Stimulated activated CD8-positive, alpha-beta memory T cell treated with anti-CD3 and anti-CD28 coated beads, Interleukin-7, amount 100 ng/mL, for 1 hour (primary cell): ENCODE measurements at regions not wholly inside any gene's neighbourhood (a gene's known extent, or its start where the extent isn't known, plus 50 kb on each side); places are given as distances from the start of the nearest gene placed in this dataset.
A peak's percentile ranks its signal among the peaks of the same experiment; 100 is the strongest.

ENCODE experiments used
- DNase-seq, 2 donors: peaks; one replicate each; pipeline ENCODE4 v3.0.0-alpha.2; 2020; ENCODE audit warnings: low read depth in 2 of 2

DNA sequence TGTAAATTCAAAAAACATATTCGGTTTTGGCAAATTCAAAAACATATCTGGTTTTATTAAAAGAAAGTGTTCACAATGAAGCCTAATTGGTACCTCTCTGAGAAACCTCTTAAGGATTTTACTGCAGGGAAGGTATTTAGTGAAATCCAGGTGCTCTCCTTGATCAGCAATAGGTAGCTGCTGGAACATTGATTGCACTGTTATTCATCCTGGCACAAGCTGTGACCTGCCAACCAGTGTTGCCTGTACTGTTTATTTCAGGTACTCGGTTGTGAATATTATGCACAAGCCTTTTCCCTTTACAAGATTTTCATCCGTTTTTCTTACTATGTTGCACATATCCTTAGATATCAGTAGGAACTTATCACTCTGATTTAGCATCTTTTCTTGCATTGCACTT, 155.8 kb upstream of the ZEB2 start:
- no peak for DNase-seq

DNA sequence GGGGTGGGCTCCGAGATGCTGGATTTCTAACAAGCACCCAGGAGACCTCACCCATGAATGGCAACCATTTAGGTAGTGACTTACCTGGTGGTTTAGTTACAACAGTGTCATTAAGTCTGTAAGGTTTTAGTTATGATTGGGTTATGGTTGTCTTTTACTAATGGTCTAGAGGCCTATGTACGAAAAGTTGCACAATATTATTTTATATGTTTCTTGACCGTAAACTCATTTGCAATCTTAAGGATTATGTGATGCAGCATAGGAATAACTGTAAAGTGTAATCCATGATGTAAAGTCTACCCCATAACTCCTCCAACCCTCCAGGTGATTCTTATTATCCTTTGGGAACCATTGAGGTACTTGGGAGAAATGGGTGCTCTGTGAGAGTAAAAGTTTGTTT, 155.4 kb upstream of the ZEB2 start:
- DNase-seq, result no peak

DNA sequence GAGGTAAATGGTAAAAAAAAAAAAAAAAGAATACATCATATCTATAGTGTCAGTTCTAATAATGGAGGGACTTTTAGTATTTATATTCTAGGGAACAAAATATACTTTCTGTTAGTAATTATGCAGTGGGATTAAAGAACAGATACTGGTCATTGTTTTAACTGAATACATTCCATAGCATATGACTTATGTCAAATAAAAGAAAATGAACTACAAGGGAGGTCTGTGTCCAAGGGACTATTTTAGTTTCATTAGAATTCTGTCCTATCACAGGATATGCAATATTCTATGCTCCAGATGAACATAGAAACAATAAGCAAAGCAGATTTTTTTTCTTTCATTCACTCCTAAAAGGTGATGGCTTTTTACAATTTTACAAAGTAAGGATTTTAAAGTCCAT, 154.2 kb upstream of the ZEB2 start:
- DNase-seq, result no peak

DNA sequence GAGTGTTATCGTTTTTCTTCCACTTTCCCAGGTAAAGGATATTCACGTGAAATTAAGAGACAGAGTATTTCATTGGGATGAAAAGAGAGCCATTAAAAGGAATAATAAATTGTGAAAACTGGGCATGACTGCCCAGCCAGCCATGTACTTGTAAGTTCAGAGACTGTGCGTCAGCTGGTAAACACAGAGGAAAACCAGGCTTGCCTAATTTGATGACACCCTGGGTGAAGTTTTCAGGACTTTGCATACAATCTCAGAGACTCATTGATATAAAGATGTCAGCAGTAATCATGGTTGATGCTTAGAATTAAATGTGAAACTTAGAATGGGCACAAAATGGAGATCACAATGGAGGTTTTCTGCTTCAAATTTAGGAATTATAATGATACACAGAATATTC, 153.5 kb upstream of the ZEB2 start:
- DNase-seq, result no peak

DNA sequence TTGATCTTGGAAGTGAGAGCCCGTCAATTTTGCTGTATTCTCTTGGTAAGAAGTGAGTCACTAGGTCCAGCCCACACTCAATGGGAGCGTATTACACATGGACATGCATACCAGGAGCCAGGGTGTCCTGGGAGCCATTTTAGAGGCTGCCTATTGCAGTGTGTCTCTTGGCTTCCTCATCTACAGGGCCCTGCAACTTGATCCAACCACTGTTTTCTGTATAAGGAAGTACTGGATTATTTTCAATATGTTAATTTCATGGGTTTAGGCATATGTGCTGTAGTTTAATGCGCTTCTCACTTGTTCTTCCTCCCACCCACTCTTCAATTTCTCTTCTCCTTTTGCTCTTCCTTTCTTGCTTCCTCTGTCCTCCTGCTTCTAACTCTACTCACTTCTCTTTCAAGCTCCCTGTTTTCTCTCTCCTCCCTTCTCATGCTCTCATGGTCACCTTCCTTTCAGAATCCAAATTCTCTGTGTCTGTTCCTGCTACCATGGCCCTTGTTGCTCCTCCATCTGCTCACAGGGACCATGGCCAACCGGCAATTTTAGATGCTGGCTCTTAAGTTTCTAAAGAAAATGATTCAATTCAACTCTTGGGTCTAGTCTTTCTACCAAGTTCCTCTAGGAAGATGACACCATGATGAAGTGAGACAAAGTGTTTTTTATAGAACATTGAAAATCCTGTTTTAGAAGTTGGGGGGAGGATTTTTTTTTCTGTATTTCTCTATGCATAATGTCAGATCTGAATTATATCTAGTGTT, 152.0 kb upstream of the ZEB2 start:
- DNase-seq, result no peak

DNA sequence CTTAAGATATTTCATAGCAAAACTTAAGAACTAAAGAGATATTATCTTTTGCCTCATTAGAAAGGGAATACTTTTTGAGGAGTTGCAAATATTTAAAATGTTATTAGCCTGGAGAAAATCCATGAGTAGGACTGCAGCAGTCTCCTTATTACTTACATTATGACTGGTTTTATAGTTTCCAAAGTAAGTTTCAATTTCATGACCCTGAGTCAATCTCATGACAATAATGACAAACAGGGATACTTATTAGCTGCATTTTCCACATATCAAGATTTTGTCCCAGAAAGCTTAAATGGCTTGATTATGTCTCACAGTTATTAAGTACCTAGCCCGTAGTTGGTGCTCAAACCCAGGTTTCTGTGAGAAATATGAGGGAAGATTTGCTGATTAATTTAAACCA, 150.8 kb upstream of the ZEB2 start:
- no peak for DNase-seq

DNA sequence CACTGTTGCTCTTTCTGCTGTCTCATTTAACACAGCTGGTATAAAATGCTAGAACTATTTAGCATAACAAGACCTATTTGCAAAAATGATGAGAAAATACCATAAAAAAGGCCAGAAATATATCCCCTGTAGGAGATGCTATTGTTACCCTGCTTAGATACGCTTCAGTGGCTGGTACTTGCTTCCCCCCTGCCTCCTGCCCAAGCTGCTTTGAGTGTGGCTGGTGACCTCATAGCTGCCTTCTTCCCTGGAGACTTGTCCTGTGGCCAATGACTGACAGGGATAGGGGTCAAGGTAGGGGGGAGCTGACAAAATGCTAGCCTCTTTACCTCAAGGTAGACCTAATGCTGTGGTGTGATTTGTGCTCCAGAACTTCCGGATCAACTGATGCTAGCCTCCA, 150.2 kb upstream of the ZEB2 start:
- no peak for DNase-seq

DNA sequence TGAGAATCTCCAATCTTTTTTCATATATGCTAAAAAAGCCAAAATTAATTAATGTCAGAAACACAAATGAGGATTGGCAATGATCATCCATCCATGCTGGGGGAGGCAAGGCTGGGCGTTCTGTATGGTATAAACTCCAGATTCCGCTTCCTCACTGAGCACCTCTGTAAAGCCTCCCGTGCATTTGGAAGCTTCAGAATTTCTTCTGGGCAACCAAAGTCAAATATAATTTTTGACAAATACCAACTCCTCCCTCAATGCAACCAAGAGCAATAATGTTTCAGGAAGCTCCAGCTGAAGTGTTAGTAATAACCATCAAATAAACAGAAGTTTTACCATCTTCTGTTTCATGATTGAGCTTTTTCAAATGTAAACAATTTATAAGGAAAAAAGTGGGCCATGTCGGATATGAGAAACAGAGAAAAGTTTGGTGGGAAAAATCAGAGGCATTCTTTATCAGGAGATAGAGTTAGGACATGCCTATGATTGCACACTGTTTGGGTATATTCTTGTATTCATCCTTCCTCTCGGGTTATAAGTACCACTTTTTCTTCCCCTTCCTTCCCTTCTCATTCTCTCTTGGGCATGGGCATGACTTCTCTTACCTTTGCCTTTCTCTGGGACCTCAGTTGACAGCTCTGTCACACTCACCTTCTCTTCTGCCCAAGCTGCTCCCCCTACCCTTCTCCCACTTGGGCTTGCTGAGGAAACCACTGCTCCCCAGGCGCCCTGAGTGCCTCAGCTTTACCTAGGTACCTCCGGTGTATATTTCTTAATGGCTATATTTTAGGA, 149.5 kb upstream of the ZEB2 start:
- DNase-seq, result no peak

DNA sequence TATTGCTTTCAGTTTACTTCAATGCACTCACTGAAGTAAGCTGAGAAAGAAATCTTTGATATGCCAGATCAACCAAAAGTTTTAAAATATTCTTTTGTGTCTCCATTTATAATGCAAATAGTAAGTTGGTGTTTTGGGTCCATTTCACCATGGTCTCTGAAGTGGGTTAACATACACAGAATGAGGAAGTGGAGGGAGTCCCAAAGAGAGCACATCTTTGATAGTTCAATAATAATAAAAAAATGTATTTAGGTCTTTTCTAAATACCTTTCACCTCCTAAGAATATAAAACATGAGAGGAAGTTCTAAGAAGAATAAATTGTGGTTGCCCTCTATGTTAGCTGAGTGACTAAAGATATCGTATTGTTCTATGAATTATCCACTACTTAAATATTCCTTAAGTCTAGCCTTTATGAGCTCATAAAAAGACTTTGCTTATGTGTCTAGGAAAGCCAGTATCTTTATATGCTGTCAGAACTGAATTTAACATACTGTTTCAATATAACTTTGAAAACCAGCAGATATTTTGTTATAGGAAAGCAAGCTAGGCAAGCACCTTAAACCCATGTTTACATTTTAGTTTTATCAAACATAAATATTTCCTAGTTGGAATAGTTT, 148.7 kb upstream of the ZEB2 start:
- no peak for DNase-seq

DNA sequence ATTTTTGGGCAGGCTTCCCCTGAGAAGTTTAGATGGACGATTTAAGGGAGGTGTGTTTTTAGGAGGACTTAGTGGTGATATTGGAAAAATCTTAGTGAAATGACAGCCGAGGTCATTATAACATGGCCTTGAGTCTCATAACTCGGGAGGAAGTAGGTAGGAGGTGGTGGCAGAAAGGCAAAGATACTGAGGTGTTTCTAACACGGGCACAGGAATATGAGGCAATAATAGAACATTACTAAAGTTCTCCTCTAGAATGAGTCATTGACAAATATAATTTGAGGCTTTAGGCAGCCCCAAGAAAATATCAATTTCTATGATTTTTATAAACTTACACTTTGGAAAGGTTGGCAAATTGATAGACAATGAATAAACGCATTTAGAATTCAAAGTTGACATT, 146.1 kb upstream of the ZEB2 start:
- no peak for DNase-seq

DNA sequence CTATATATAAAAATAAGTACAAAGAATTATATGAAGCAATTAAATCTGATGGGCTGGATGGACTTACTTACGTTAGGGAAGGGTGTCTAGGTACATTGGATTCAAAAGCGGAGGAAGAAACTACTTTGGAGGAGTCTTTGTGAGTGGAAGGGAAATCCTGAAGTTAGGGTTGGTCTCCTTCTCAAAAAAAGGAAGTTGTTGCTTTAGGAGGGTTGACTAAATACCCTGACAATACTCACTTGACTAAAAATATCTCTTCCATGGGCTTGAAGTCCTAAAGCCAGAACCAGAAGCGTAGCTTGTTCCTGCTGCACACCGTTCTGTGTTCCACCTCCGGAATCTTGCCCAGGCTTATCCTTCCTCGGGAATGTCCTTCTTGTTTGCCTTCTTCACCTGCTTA, 143.3 kb upstream of the ZEB2 start:
- no peak for DNase-seq

DNA sequence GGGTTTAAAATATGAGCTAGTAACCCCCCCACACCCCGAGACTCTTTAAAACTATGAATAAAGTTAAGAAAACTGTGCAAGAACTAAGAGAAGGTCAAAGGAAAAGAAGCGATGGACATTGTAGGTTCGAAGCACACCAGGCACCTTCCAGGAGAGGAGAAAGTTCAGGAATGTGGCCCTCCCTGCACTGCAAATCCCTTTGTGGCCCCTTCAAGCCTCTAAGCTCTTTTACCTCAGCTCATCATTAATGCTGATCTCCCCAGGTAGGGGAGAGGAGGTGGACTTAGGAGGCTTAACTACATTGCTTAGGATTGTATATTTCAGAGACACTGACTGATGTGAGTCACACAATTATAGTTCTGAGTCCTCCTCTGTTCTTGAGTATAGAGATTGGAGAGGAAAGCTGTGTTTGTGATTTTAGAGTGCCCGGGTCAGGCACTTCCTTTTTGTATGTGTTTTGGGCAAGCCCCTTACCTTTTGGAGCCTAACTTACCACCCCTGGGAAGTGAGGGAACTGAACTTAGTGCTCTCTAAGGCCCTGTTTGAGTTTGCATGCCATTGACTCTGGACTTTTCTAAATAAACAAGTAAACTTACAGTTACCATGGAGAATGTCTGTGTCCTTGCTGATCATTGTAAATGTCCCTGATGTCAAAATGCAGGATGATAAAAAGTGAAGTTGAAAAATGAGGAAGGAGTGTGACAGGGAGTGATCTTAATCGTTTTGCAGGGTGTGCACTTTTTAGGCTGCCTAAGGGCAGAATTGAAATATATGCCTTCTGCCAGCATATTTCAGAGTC, 140.8 kb upstream of the ZEB2 start:
- no peak for DNase-seq

DNA sequence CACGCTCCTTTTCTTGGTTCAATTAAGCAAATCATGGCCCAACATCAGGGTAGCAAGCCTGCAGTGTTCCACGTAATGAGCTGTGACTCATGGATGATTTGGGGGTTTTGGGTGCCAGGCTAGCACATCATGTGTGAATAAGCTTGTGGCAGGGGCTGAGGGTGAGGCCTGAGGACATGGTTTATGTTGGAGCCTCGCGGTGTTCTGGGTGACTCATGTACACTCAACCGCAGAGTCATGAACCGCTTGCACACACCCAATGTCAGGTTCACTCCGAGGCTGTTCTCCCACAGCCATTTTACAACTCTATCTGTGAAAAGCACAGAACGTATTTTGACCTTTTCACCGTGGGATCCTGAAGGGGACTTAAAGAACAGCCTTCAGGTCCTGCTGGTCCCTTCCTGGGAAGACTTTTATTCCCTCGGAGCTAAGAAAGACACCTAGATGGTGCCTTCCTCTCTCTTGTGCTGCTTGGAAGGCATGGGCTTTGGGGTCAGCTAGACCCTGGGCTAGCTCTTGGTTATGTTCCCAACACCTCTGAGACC, 139.9 kb upstream of the ZEB2 start:
- DNase-seq, result peak; percentile 19 to 39

DNA sequence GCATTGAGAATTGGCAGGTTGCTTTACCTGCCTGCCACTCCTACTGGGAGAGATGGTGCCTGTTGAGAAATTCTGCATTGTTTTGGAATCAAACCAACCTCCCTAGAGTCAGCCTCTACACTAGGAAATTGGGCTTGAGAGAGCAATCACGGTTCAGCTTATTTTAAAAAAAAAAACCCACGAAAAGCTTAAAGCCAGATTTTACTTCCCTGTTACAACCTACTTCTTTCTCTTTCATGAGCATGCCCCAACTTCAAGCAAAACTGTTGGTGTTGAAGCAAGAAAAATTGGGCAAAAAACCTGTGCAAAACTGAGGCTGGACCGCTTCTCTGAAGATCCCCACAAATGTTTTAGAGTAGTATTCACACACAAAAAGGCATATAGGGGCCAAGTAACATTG, 134.6 kb upstream of the ZEB2 start:
- DNase-seq, result no peak

DNA sequence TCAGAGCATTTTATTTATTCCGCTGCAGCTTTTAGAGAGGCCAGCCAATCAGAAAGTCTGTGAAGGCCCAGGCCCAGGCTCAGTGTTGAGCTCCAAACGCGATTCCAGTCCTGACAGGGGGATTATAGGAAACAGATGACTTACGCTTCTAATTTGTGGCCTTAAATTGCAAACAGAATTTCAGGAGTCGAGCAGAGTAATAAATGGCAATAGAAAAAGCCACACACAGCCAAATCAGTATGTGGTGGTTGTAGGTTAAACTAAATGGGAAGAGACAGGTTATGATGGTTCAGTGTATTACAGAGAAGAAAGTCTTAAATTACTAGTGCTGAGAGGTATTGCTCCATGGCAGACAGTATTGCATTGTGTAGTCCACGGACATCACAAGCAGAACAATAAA, 131.0 kb upstream of the ZEB2 start:
- DNase-seq, result no peak

DNA sequence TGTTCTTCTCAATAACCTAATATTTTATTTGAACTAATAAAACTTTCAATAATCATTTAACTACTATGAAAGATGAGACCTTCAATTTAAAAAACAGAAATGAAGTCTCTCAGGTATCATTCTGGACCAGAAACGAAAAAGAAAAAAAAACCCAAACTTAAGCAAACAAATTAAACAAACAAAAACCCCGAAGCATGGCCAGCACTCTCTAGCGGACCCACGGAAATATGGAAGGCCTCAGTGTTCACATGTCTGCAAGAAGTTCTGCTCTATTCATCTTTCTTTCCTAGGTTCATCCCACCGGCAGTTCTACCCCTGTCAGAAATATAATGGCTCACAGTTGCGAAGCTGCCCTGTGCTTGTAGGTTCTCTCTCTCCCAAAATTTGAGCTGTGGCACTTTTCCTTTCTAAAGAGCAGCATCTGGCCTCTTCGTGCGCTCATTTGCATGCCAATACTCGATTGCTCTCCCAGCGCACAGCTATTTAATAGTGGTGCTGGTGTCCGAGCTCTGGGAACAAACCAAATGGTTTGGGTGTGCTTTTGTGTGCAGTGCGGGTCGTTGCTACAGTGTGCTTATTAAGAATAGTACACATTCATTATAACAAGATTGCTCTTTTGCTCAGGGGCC, 129.0 kb upstream of the ZEB2 start:
- DNase-seq, result no peak

DNA sequence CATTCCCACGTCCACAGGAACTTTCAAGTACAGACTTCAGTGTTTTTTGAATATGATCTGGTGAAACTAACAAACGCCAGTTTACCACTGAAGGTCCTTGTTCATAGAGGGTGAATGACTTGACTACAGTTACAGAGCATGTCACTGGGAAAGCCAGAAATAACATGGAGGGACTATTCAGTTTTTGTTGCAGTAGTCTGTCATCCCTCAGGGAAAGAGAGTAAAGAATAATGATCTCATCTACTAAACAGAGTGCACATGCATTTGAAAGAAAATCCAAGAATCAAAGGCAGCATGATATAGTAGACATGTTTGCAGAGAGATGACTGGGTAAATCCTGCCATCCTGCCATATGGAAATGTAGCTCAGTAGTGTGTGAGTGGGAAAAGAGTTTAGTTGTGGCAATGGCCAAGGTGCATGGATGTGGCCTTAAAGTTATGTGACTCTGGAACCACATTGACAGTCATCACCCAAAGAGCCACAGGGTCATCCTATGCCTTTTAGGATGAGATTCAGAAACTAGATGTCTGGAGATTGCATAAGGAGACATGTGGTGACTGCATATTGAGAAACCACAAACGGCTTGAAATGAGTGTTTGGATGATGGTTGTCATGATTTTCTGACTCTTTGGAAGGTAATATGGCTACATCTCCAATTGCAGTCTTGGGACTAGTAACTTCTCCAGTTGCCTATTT, 125.3 kb upstream of the ZEB2 start:
- no peak for DNase-seq

DNA sequence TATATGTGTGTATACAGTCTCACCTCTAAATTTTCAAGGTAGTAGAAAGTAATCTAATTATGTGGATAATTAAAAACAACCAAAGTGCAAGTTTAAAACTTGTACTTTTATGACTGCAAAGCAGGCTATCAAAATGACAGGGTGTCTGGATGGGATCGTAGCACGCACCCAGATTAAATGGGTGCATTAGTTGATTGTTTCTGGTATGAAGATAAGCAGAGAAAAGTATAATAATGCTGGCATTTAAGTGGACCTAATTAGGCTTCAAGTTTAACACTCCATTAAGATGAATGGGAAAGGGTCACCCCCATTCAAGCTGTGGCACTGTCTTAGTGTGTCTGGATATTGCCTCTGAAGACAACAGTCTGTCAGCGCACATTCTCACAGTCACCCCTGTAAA, 124.6 kb upstream of the ZEB2 start:
- DNase-seq, result no peak

DNA sequence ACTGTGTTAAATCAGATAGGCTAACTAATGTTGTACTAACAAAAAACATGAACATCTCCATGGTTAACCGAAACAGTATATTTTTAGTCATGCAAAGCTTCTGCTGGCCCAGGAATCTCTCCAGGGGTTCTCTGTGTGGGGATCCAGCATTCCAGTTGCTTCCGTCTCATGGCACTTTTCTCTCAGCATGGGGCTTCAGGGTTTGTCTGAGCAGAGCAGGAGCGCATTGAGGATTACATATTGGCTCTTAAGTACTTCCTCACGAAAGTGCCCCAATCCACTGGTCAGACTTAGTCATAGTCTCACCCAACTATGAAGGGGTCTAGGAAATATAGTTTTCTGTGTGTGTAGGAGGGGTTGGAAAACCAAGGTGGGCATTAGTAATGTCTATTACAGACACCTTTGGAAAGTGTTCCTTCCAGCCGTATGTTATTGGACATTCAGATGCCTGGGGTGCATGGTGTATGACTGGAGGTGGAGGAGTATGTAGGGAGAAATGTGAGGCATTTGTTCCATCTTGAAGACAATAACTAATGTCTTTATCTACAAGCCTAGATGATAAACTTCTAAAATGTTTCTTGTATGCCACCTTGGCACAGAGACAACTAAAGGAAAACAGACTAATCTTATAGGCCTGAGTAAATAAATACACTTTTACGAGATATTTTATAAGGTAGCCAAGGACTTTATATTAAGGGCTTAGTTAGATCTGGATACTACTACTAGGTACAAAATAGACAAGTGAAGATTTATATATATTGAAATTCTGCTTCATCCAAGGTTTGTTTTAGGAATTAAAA, 123.8 kb upstream of the ZEB2 start:
- DNase-seq, result no peak

DNA sequence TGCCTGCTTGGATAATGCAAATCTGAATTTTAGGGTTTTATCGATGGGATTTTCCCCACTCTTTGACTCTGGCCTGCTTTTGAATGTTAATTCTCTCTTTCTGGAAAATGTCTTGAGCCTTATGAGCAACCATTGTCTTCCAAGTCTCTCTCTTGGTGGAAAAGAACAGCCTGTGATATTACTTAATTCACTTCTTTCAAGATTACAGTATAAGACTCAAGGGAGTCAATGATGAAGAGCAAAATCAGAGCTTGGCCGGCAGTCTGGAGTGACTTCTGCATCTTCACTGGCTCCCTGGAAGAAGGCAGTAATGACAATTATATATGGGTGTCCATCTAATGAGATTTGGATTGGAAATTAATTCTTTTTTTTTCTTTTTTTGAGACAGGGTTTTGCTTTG, 122.9 kb upstream of the ZEB2 start:
- DNase-seq, result no peak
